EH (cell line): ENCODE measurements at regions not wholly inside any gene's neighbourhood (a gene's known extent, or its start where the extent isn't known, plus 50 kb on each side); places are given as distances from the start of the nearest gene placed in this dataset.
A peak's percentile ranks its signal among the peaks of the same experiment; 100 is the strongest.
"Not testable (repeated sequence)": the region's sequence is repeated elsewhere in the genome, so short reads cannot be mapped to it uniquely, and the experiment has no call there.

Experiments used
- DNase-seq: peaks from one replicate; pipeline ENCODE4 v3.0.0-alpha.2; 2015; ENCODE audit warnings: low read depth

GRCh38 chr4:114249561-114249960 lies 270.1 kb upstream of the ARSJ start:
- no peak for DNase-seq

- DNase-seq: no peak
These were observed 270.5 kb upstream of the ARSJ start for GRCh38 chr4:114249976-114250375.

- DNase-seq: peak; percentile 54
These were observed 271.0 kb upstream of the ARSJ start for GRCh38 chr4:114250439-114250891.

GRCh38 chr4:114251020-114251419 lies 271.6 kb upstream of the ARSJ start:
- DNase-seq: no peak

- DNase-seq: no peak
These were observed 273.1 kb upstream of the ARSJ start for GRCh38 chr4:114252499-114252898.

- DNase-seq: no peak
These were observed 278.1 kb upstream of the ARSJ start for GRCh38 chr4:114257501-114257900.

- not testable (repeated sequence) for DNase-seq
These were observed 283.0 kb upstream of the ARSJ start for GRCh38 chr4:114262421-114262820.

- peak; percentile 84 for DNase-seq
These were observed 283.8 kb upstream of the ARSJ start for GRCh38 chr4:114263233-114263632.

- DNase-seq: no peak
These were observed 285.0 kb upstream of the ARSJ start for GRCh38 chr4:114264452-114264851.

GRCh38 chr4:114264877-114265291 lies 285.4 kb upstream of the ARSJ start:
- peak; percentile 61 for DNase-seq

- no peak for DNase-seq
These were observed 285.9 kb upstream of the ARSJ start for GRCh38 chr4:114265342-114265741.

- no peak for DNase-seq
These were observed 288.5 kb upstream of the ARSJ start for GRCh38 chr4:114267976-114268375.

- peak; percentile 20 for DNase-seq
These were observed 291.6 kb upstream of the ARSJ start for GRCh38 chr4:114271031-114271430.

GRCh38 chr4:114272226-114272625 lies 292.8 kb upstream of the ARSJ start:
- peak; percentile 99 for DNase-seq

GRCh38 chr4:114273238-114273637 lies 293.8 kb upstream of the ARSJ start:
- DNase-seq: no peak

GRCh38 chr4:114277690-114278089 lies 298.2 kb upstream of the ARSJ start:
- DNase-seq: peak; percentile 92

GRCh38 chr4:114279066-114279465 lies 299.6 kb upstream of the ARSJ start:
- DNase-seq: no peak

GRCh38 chr4:114279711-114280110 lies 300.3 kb upstream of the ARSJ start:
- DNase-seq: no peak

GRCh38 chr4:114280645-114281044 lies 301.2 kb upstream of the ARSJ start:
- DNase-seq: peak; percentile 22

GRCh38 chr4:114281164-114281960 lies 301.9 kb upstream of the ARSJ start:
- peak; percentile 96 for DNase-seq

GRCh38 chr4:114282937-114283336 lies 303.5 kb upstream of the ARSJ start:
- DNase-seq: no peak

GRCh38 chr4:114284629-114285028 lies 305.2 kb upstream of the ARSJ start:
- DNase-seq: no peak

GRCh38 chr4:114286262-114286810 lies 306.9 kb upstream of the ARSJ start:
- DNase-seq: peak; percentile 79
